ENCODE measurements at regions not wholly inside any gene's neighbourhood (a gene's known extent, or its start where the extent isn't known, plus 50 kb on each side); places are given as distances from the start of the nearest gene placed in this dataset.

DNA sequence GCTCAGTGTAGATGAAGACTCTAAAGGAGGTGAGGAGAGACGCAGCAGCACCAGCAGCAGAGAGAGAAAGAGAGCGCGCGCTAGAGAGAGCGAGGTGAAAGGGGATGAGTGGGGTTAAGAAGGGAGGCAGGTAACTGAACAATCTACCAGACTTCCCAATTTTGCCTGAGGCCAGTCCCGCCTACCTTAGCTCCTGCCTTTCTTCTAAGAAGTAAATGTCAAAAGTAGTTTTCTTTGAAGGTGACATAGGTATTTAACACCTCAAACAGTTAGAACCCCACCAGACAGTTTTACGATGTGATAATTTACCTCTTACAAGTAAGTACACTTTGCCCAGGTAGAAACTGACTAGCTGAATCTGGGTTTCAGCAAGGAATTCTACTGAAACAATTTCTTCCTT lies 132.0 kb upstream of the EEF1E1 start:
- TF ChIP-seq EZH2 (IDR thresholded peaks at IDR 0.05; ENCODE audit: insufficient read depth, poor library complexity, severe bottlenecking) (no peak), EZH2phosphoT487 (IDR thresholded peaks at IDR 0.05; ENCODE audit: insufficient read depth, low read depth) (no peak)
